Astrocyte (in vitro differentiated cells and primary cell): ENCODE measurements at regions not wholly inside any gene's neighbourhood (a gene's known extent, or its start where the extent isn't known, plus 50 kb on each side); places are given as distances from the start of the nearest gene placed in this dataset.

Experiments used
- DNase-seq: peaks from one replicate; pipeline ENCODE4 v3.0.0-alpha.2; 2010; ENCODE audit warnings: low read depth
- FAIRE-seq: peaks from 2 replicates; lab custom pipeline; 2011; peaks lifted over from hg19 to GRCh38; lab: Jason Lieb, UNC
- H2AFZ ChIP-seq: 2 replicates; pipeline ENCODE4 v1.6.0; 2012; ENCODE audit warnings: low read depth, low read length, inconsistent platforms
- H3K27ac ChIP-seq: 2 replicates; pipeline ENCODE4 v1.5.1; 2011; ENCODE audit warnings: low read depth, low read length, inconsistent platforms
- H3K27me3 ChIP-seq: 2 replicates; pipeline ENCODE4 v1.6.0; 2011; ENCODE audit warnings: low read length, inconsistent platforms; ENCODE audit not compliant: insufficient read depth
- H3K36me3 ChIP-seq: 2 replicates; pipeline ENCODE4 v1.5.1; 2011; ENCODE audit warnings: low read length, inconsistent platforms; ENCODE audit not compliant: insufficient read depth
- H3K4me1 ChIP-seq: 2 replicates; pipeline ENCODE4 v1.5.1; 2011; ENCODE audit warnings: low read length, inconsistent platforms; ENCODE audit not compliant: insufficient read depth
- H3K4me2 ChIP-seq: 2 replicates; pipeline ENCODE4 v1.6.0; 2012; ENCODE audit warnings: low read length, inconsistent platforms
- H3K4me3 ChIP-seq: 2 replicates; pipeline ENCODE4 v1.5.1; 2011; ENCODE audit warnings: low read depth, mild to moderate bottlenecking, low read length, inconsistent platforms; ENCODE audit not compliant: insufficient read depth
- H3K79me2 ChIP-seq: 2 replicates; pipeline ENCODE4 v1.6.0; 2012; ENCODE audit warnings: mild to moderate bottlenecking, low read length, inconsistent platforms; ENCODE audit not compliant: insufficient read depth
- H3K9ac ChIP-seq: 2 replicates; pipeline ENCODE4 v1.6.0; 2012; ENCODE audit warnings: mild to moderate bottlenecking, low read length, inconsistent platforms
- H3K9me3 ChIP-seq: 2 replicates; pipeline ENCODE4 v1.5.1; 2012; ENCODE audit warnings: low read depth, mild to moderate bottlenecking, low read length, inconsistent platforms; ENCODE audit not compliant: insufficient read depth
- H4K20me1 ChIP-seq: 2 replicates; pipeline ENCODE4 v1.6.0; 2012; ENCODE audit warnings: low read length, inconsistent platforms; ENCODE audit not compliant: insufficient read depth
- H3K27ac Mint-ChIP-seq: one replicate; pipeline ENCODE4 v1.8.0; 2021; ENCODE audit warnings: mild to moderate bottlenecking, mixed read lengths; ENCODE audit not compliant: unreplicated experiment
- H3K27me3 Mint-ChIP-seq: one replicate; pipeline ENCODE4 v1.8.0; 2021; ENCODE audit warnings: low read depth, mixed read lengths; ENCODE audit not compliant: unreplicated experiment
- H3K36me3 Mint-ChIP-seq: one replicate; pipeline ENCODE4 v1.8.0; 2021; ENCODE audit warnings: low read depth, mixed read lengths; ENCODE audit not compliant: unreplicated experiment
- H3K4me1 Mint-ChIP-seq: one replicate; pipeline ENCODE4 v1.8.0; 2021; ENCODE audit warnings: low read depth, mixed read lengths; ENCODE audit not compliant: unreplicated experiment
- H3K4me3 Mint-ChIP-seq: one replicate; pipeline ENCODE4 v1.8.0; 2021; ENCODE audit warnings: mild to moderate bottlenecking, moderate library complexity, mixed read lengths; ENCODE audit not compliant: unreplicated experiment
- H3K9me3 Mint-ChIP-seq: one replicate; pipeline ENCODE4 v1.8.0; 2021; ENCODE audit warnings: mild to moderate bottlenecking, mixed read lengths; ENCODE audit not compliant: unreplicated experiment
- EZH2 ChIP-seq: IDR thresholded peaks from 2 replicates; pipeline ENCODE4 v1.6.1; 2012; ENCODE audit warnings: mild to moderate bottlenecking, low read length, inconsistent platforms; ENCODE audit not compliant: insufficient read depth
- TF ChIP-seq, protein P1 (sequence below): IDR thresholded peaks from 2 replicates; pipeline ENCODE4 v1.5.1; 2011; ENCODE audit warnings: low read depth, mild to moderate bottlenecking, inconsistent platforms, low read length, moderate library complexity; ENCODE audit not compliant: insufficient read depth

DNA sequence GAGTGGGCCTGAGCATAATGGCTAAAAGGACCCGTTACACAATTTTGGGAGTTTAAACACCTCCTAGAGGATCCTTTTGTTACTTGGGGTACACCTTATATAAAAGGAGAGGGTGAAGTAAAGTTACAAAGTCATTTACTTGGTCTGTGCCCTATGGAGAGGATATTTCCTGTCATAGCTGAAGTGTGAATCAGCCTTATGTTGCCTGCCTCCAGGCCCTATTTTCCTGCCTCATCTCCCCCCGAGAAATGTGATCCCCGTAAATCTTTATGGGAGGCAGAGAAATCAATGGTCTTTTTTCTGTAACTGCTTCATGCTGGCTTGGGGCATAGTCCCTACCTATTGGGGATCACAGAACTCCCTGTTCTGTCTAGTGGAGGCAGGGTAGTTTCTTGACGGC lies 906.6 kb downstream of the DSC3 start:
- Mint-ChIP-seq H3K4me1 (no peaks in the 10 kb centered on the region), H3K27me3 (no peaks in the 10 kb centered on the region), H3K36me3 (no peaks in the 10 kb centered on the region), H3K9me3 (peaks cover 10% of the 10 kb centered on the region), H3K4me3 (no peak overlapping the region), H3K27ac (no peak overlapping the region)
- H3K27ac ChIP-seq, result no peak overlapping the region
- DNase-seq, result no peak
- no peak for FAIRE-seq
- H3K4me2 ChIP-seq, result no peak overlapping the region
- H4K20me1 ChIP-seq, result no peaks in the 10 kb centered on the region
- no peaks in the 10 kb centered on the region for H3K4me1 ChIP-seq
- H3K36me3 ChIP-seq, result no peaks in the 10 kb centered on the region
- no peak overlapping the region for H2AFZ ChIP-seq
- H3K9me3 ChIP-seq, result peaks cover 8% of the 10 kb centered on the region
- H3K27me3 ChIP-seq, result no peaks in the 10 kb centered on the region
- no peak overlapping the region for H3K4me3 ChIP-seq
- no peak overlapping the region for H3K9ac ChIP-seq
- H3K79me2 ChIP-seq, result no peaks in the 10 kb centered on the region
- TF ChIP-seq, protein P1, sequence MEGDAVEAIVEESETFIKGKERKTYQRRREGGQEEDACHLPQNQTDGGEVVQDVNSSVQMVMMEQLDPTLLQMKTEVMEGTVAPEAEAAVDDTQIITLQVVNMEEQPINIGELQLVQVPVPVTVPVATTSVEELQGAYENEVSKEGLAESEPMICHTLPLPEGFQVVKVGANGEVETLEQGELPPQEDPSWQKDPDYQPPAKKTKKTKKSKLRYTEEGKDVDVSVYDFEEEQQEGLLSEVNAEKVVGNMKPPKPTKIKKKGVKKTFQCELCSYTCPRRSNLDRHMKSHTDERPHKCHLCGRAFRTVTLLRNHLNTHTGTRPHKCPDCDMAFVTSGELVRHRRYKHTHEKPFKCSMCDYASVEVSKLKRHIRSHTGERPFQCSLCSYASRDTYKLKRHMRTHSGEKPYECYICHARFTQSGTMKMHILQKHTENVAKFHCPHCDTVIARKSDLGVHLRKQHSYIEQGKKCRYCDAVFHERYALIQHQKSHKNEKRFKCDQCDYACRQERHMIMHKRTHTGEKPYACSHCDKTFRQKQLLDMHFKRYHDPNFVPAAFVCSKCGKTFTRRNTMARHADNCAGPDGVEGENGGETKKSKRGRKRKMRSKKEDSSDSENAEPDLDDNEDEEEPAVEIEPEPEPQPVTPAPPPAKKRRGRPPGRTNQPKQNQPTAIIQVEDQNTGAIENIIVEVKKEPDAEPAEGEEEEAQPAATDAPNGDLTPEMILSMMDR, result no peak
- no peak for TF ChIP-seq EZH2

DNA sequence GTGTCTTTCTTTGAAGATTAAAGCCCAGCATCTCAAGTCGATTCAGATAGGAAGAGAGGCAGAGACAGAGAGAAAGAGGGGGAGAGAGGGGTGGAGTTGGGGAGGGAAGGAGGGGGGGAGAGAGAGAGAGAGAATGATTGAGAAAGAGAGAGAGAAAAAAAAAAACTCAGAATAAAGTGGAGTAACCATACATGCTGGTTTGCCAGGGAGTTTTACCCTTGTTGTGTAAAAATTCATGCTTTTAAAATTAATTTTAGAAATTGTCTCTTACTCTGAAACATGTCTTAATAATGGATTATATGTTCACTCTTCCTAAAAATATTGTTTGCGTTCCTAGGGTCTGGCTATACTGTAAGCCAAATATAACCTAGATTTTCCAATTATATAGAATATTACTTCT lies 908.5 kb downstream of the DSC3 start:
- TF ChIP-seq, protein P1, result no peak
- no peak for TF ChIP-seq EZH2

GRCh38 chr18:30132959-30133358 lies 909.6 kb downstream of the DSC3 start:
- H3K27me3 ChIP-seq, result no peaks in the 10 kb centered on the region
- H3K9ac ChIP-seq, result no peak overlapping the region
- no peaks in the 10 kb centered on the region for H3K4me1 Mint-ChIP-seq
- TF ChIP-seq EZH2, result no peak
- TF ChIP-seq, protein P1, result no peak
- FAIRE-seq (no peak), DNase-seq (no peak)
- H3K27ac ChIP-seq, result no peak overlapping the region
- no peak overlapping the region for H3K4me3 ChIP-seq
- no peak overlapping the region for H3K4me3 Mint-ChIP-seq
- no peaks in the 10 kb centered on the region for H3K27me3 Mint-ChIP-seq
- no peak overlapping the region for H3K4me2 ChIP-seq
- H2AFZ ChIP-seq, result no peak overlapping the region
- H3K9me3 Mint-ChIP-seq, result no peaks in the 10 kb centered on the region
- no peaks in the 10 kb centered on the region for H4K20me1 ChIP-seq
- H3K36me3 ChIP-seq, result no peaks in the 10 kb centered on the region
- no peaks in the 10 kb centered on the region for H3K9me3 ChIP-seq
- no peaks in the 10 kb centered on the region for H3K4me1 ChIP-seq
- H3K36me3 Mint-ChIP-seq, result no peaks in the 10 kb centered on the region
- H3K27ac Mint-ChIP-seq, result no peak overlapping the region
- no peaks in the 10 kb centered on the region for H3K79me2 ChIP-seq

More for the DNA sequence above, 908.5 kb downstream of the DSC3 start:
- Histone ChIP-seq H2AFZ (no peak overlapping the region), H3K27me3 (no peaks in the 10 kb centered on the region), H3K9ac (no peak overlapping the region), H3K36me3 (no peaks in the 10 kb centered on the region), H3K4me1 (no peaks in the 10 kb centered on the region), H4K20me1 (no peaks in the 10 kb centered on the region), H3K4me2 (no peak overlapping the region), H3K4me3 (no peak overlapping the region), H3K79me2 (no peaks in the 10 kb centered on the region), H3K9me3 (no peaks in the 10 kb centered on the region), H3K27ac (no peak overlapping the region)
- DNase-seq (no peak), FAIRE-seq (no peak)
- no peak overlapping the region for H3K27ac Mint-ChIP-seq
- H3K9me3 Mint-ChIP-seq, result no peaks in the 10 kb centered on the region
- no peaks in the 10 kb centered on the region for H3K4me1 Mint-ChIP-seq
- H3K4me3 Mint-ChIP-seq, result no peak overlapping the region
- no peaks in the 10 kb centered on the region for H3K27me3 Mint-ChIP-seq
- no peaks in the 10 kb centered on the region for H3K36me3 Mint-ChIP-seq
